Peyer's patch (tissue), 4 donors: ENCODE measurements at regions not wholly inside any gene's neighbourhood (a gene's known extent, or its start where the extent isn't known, plus 50 kb on each side); places are given as distances from the start of the nearest gene placed in this dataset.

Source experiments
- DNase-seq, 3 donors: peaks; one replicate each; pipeline ENCODE4 v3.0.0-alpha.2; 2017 to 2019
- H3K27ac ChIP-seq, 4 donors: fragments of 200-600 bp; sonication (generic); one replicate each; pipeline ENCODE4 v1.5.1; 2016 to 2019
- H3K27me3 ChIP-seq, 2 donors: fragments of 200-600 bp; sonication (generic); one replicate each; pipeline ENCODE4 v1.5.1; 2019
- H3K36me3 ChIP-seq, 3 donors: fragments of 200-600 bp; sonication (generic); one replicate each; pipeline ENCODE4 v1.5.1; 2016 to 2019
- H3K4me1 ChIP-seq, 4 donors: fragments of 200-600 bp; sonication (generic); one replicate each; pipeline ENCODE4 v1.5.1; 2016 to 2019
- H3K4me3 ChIP-seq, 4 donors: fragments of 200-600 bp; sonication (generic); 1 replicate in 3 of 4; 2 replicates in 1 of 4; pipeline ENCODE4 v1.5.1; 2016 to 2019; ENCODE audit warnings: mild to moderate bottlenecking in 1 of 4
- H3K9me3 ChIP-seq, 4 donors: fragments of 200-600 bp; sonication (generic); one replicate each; pipeline ENCODE4 v1.5.1; 2016 to 2019; ENCODE audit warnings: mild to moderate bottlenecking in 1 of 4
- POLR2A ChIP-seq, 2 donors: fragments of 450-650 bp; IDR thresholded peaks; one replicate each; pipeline ENCODE4 v1.5.1; 2017; ENCODE audit warnings: antibody characterized with exemption in 2 of 2, mild to moderate bottlenecking in 2 of 2, moderate library complexity in 2 of 2
- TF ChIP-seq, protein P1 (sequence below), 6 experiments: fragments of 450-650 bp in 4 of 6; fragments of 200-600 bp in 2 of 6; sonication (generic) in 1 of 6; IDR thresholded peaks; one replicate each; pipeline ENCODE4 v1.5.1; 2017 to 2019; ENCODE audit warnings: antibody characterized with exemption in 6 of 6, mild to moderate bottlenecking in 3 of 6, moderate library complexity in 1 of 6

DNA sequence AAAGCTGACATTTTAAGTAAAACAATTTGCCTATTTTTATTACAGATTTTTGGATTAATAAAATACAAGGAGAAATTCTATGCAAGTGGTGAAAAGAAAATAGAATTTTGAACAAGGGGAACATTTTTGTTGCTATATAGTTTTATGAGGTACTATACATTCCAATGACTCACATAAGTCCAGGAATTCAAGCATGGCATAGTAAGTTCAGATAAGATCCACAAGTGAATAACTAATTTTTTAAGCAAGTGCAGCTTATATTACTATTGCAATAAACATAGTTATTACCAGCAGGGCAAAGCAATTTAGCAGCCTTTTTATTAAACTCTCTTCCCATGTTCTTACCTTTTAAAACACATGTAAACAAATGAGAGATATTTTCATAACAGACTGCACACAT lies 1123.5 kb upstream of the LRRN3 start:
- Histone ChIP-seq H3K9me3 (peaks cover 0 to 3% (median 0%) of the 10 kb centered on the region in 4 donors), H3K27me3 (no peaks in the 10 kb centered on the region), H3K4me3 (no peak overlapping the region), H3K4me1 (no peaks in the 10 kb centered on the region), H3K36me3 (no peaks in the 10 kb centered on the region), H3K27ac (no peak overlapping the region)
- TF ChIP-seq, protein P1, sequence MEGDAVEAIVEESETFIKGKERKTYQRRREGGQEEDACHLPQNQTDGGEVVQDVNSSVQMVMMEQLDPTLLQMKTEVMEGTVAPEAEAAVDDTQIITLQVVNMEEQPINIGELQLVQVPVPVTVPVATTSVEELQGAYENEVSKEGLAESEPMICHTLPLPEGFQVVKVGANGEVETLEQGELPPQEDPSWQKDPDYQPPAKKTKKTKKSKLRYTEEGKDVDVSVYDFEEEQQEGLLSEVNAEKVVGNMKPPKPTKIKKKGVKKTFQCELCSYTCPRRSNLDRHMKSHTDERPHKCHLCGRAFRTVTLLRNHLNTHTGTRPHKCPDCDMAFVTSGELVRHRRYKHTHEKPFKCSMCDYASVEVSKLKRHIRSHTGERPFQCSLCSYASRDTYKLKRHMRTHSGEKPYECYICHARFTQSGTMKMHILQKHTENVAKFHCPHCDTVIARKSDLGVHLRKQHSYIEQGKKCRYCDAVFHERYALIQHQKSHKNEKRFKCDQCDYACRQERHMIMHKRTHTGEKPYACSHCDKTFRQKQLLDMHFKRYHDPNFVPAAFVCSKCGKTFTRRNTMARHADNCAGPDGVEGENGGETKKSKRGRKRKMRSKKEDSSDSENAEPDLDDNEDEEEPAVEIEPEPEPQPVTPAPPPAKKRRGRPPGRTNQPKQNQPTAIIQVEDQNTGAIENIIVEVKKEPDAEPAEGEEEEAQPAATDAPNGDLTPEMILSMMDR (IDR thresholded peaks at IDR 0.05) = no peak
- TF ChIP-seq POLR2A (IDR thresholded peaks at IDR 0.05) = no peak
- DNase-seq = no peak

DNA sequence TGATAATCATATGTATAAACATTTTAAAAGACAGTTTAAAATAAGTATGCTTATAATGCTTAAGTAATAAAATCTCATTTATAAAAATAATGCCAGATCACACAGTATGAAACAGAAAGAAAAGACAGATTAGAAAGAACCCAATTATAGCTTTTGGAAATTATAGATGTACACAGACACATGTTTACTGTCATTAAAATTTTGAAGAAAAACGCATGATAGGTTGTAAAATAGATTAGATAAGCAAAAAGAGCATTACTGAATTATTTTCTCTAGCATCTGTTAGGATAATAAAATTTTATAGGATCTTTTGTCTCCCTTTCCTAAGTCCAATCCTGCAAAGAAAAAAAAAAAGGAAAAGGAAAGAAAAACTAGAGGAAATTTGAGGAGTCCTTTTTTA lies 1107.3 kb upstream of the LRRN3 start:
- DNase-seq = no peak
- H3K9me3 ChIP-seq = no peaks in the 10 kb centered on the region
- H3K36me3 ChIP-seq = no peaks in the 10 kb centered on the region
- no peaks in the 10 kb centered on the region for H3K27me3 ChIP-seq
- H3K4me3 ChIP-seq = no peak overlapping the region
- no peak for TF ChIP-seq POLR2A (IDR thresholded peaks at IDR 0.05)
- TF ChIP-seq, protein P1 (IDR thresholded peaks at IDR 0.05) = no peak
- H3K27ac ChIP-seq = no peak overlapping the region
- no peaks in the 10 kb centered on the region for H3K4me1 ChIP-seq

- H3K27me3 ChIP-seq = no peaks in the 10 kb centered on the region
- H3K9me3 ChIP-seq = no peaks in the 10 kb centered on the region
- H3K27ac ChIP-seq = no peak overlapping the region
- H3K4me3 ChIP-seq = no peak overlapping the region
- no peaks in the 10 kb centered on the region for H3K4me1 ChIP-seq
- H3K36me3 ChIP-seq = no peaks in the 10 kb centered on the region
- no peak for TF ChIP-seq POLR2A (IDR thresholded peaks at IDR 0.05)
- TF ChIP-seq, protein P1 (IDR thresholded peaks at IDR 0.05) = no peak
- no peak for DNase-seq
Measured at GRCh38 chr7:109984729-109985128, 1106.2 kb upstream of the LRRN3 start.

DNA sequence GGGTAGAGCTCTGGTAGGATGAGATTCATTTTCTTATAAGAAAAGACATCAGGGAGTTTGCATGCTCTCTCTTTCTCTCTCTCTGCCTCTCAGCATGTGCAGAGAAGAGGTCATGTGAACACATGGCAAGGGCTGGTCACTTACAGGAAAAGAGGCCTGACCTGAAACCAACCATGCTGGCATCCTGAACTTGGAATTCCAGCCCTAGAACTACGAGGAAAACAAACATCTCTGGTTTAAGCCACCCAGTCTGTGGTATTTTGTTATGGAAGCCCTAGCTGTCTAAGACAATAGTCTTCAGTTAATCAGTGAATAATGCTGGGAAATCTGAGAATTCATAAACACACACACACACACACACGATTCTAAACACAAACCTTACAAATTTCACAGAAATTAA lies 1104.2 kb upstream of the LRRN3 start:
- Histone ChIP-seq H3K27me3 (no peaks in the 10 kb centered on the region), H3K4me3 (no peak overlapping the region), H3K4me1 (no peaks in the 10 kb centered on the region), H3K27ac (no peak overlapping the region), H3K9me3 (no peaks in the 10 kb centered on the region), H3K36me3 (no peaks in the 10 kb centered on the region)
- DNase-seq = no peak
- TF ChIP-seq, protein P1 (IDR thresholded peaks at IDR 0.05) = no peak
- TF ChIP-seq POLR2A (IDR thresholded peaks at IDR 0.05) = no peak

DNA sequence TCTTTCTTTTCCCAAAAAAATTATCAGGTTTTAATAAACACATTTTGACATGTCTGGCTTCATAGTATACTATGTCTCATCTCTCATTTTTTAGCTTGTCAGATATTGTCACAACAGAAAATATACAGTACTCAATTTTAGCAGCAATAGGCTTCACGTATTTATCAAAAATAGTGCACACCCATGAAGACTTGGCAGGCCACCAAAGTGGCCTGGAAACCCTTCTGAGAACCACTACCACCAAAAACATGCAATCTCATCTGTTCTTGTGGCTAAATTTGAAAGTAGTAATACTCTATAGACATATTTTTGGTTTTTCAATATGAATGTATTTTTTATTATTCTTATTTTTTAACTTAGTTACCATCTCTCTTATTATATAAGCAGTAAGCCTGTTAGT lies 1094.5 kb upstream of the LRRN3 start:
- Histone ChIP-seq H3K36me3 (no peaks in the 10 kb centered on the region), H3K4me3 (no peak overlapping the region), H3K27ac (no peak overlapping the region), H3K27me3 (no peaks in the 10 kb centered on the region), H3K4me1 (no peaks in the 10 kb centered on the region), H3K9me3 (no peaks in the 10 kb centered on the region)
- no peak for DNase-seq
- no peak for TF ChIP-seq POLR2A (IDR thresholded peaks at IDR 0.05)
- TF ChIP-seq, protein P1 (IDR thresholded peaks at IDR 0.05) = no peak

DNA sequence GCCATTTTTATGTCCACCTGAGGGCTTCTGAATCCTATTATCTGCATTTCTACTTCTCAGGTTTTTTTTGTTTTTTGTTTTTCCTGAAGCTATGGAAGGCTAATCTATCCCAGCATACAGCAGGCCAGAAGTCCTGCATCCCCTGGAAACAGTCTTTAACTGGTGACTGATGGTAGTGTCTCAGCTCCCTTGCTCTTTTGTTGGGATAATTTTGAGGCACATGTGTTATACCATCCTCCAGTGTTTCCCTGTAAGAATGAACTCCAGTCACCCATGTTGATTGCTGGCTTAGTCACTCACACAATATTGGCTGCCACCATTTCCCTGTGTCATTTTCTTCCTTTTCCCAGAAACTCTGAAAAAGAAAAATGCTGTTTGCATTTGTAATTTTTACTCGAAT lies 1094.0 kb upstream of the LRRN3 start:
- H3K36me3 ChIP-seq = no peaks in the 10 kb centered on the region
- DNase-seq = no peak
- no peak overlapping the region for H3K27ac ChIP-seq
- H3K4me1 ChIP-seq = no peaks in the 10 kb centered on the region
- no peaks in the 10 kb centered on the region for H3K9me3 ChIP-seq
- no peak for TF ChIP-seq POLR2A (IDR thresholded peaks at IDR 0.05)
- TF ChIP-seq, protein P1 (IDR thresholded peaks at IDR 0.05) = no peak
- H3K4me3 ChIP-seq = no peak overlapping the region
- no peaks in the 10 kb centered on the region for H3K27me3 ChIP-seq
